Testis (tissue), 2 donors: ENCODE measurements at regions not wholly inside any gene's neighbourhood (a gene's known extent, or its start where the extent isn't known, plus 50 kb on each side); places are given as distances from the start of the nearest gene placed in this dataset.
"Not testable (repeated sequence)": the region's sequence is repeated elsewhere in the genome, so short reads cannot be mapped to it uniquely, and the experiment has no call there.

ENCODE experiments used
- DNase-seq: peaks from one replicate; pipeline ENCODE4 v3.0.0-alpha.2; 2019
- H3K27ac ChIP-seq, 2 donors: fragments of 200-600 bp; sonication (generic); one replicate each; pipeline ENCODE4 v1.5.1; 2019
- H3K27me3 ChIP-seq: fragments of 200-600 bp; sonication (generic); one replicate; pipeline ENCODE4 v1.5.1; 2019
- H3K36me3 ChIP-seq: fragments of 200-600 bp; sonication (generic); one replicate; pipeline ENCODE4 v1.5.1; 2017; ENCODE audit warnings: low read depth; ENCODE audit errors: missing control alignments
- H3K4me1 ChIP-seq: fragments of 200-600 bp; sonication (generic); one replicate; pipeline ENCODE4 v1.5.1; 2019
- H3K4me3 ChIP-seq, 2 donors: fragments of 200-600 bp; sonication (generic); one replicate each; pipeline ENCODE4 v1.5.1; 2017 to 2019
- H3K9me3 ChIP-seq: fragments of 200-600 bp; sonication (generic); one replicate; pipeline ENCODE4 v1.5.1; 2017
- POLR2A ChIP-seq: fragments of 450-650 bp; IDR thresholded peaks from one replicate; pipeline ENCODE4 v1.6.1; 2017; ENCODE audit warnings: antibody characterized with exemption, mild to moderate bottlenecking, moderate library complexity
- WGBS, 2 donors: methylation state at CpG; one replicate each; pipeline ENCODE4 v1.1.5; 2018; 5-methylcytosine and 5-hydroxymethylcytosine counted together
- intact Hi-C: fragments of 100-400 bp; cut with DNase I; formaldehyde crosslinking; loops from one replicate; pipeline ENCODE4 v1.15.1; 2023; ENCODE audit warnings: low total_unique reads
- TF ChIP-seq, protein P1 (sequence below), 3 experiments: fragments of 450-650 bp in 2 of 3; fragments of 200-600 bp in 1 of 3; sonication (generic) in 1 of 3; IDR thresholded peaks; one replicate each; pipeline ENCODE4 v1.5.1; 2016 to 2019; ENCODE audit warnings: antibody characterized with exemption in 3 of 3, mild to moderate bottlenecking in 2 of 3, moderate library complexity in 1 of 3

- H3K4me1 ChIP-seq = no peaks in the 10 kb centered on the region
- TF ChIP-seq POLR2A = no peak
- TF ChIP-seq, protein P1, sequence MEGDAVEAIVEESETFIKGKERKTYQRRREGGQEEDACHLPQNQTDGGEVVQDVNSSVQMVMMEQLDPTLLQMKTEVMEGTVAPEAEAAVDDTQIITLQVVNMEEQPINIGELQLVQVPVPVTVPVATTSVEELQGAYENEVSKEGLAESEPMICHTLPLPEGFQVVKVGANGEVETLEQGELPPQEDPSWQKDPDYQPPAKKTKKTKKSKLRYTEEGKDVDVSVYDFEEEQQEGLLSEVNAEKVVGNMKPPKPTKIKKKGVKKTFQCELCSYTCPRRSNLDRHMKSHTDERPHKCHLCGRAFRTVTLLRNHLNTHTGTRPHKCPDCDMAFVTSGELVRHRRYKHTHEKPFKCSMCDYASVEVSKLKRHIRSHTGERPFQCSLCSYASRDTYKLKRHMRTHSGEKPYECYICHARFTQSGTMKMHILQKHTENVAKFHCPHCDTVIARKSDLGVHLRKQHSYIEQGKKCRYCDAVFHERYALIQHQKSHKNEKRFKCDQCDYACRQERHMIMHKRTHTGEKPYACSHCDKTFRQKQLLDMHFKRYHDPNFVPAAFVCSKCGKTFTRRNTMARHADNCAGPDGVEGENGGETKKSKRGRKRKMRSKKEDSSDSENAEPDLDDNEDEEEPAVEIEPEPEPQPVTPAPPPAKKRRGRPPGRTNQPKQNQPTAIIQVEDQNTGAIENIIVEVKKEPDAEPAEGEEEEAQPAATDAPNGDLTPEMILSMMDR (IDR thresholded peaks at IDR 0.05) = no peak
- intact Hi-C loops = no loop called here
- no peaks in the 10 kb centered on the region for H3K36me3 ChIP-seq
- no peak overlapping the region for H3K27ac ChIP-seq
- 60 to 82% methylated on average over 2 to 3 of the region's 3 CpGs for WGBS, 2 donors
- no peak for DNase-seq
- H3K27me3 ChIP-seq = no peaks in the 10 kb centered on the region
- H3K4me3 ChIP-seq = no peak overlapping the region
- no peaks in the 10 kb centered on the region for H3K9me3 ChIP-seq
Measured at GRCh38 chr18:5030636-5031035, 166.4 kb downstream of the AKAIN1 start.

- intact Hi-C loops = no loop called here
- no peaks in the 10 kb centered on the region for H3K4me1 ChIP-seq
- H3K9me3 ChIP-seq = no peaks in the 10 kb centered on the region
- no peaks in the 10 kb centered on the region for H3K36me3 ChIP-seq
- 82 to 86% methylated on average over 5 of the region's 5 CpGs for WGBS, 2 donors
- H3K4me3 ChIP-seq = no peak overlapping the region
- H3K27ac ChIP-seq = no peak overlapping the region
- H3K27me3 ChIP-seq = no peaks in the 10 kb centered on the region
- no peak for DNase-seq
- no peak for TF ChIP-seq POLR2A
- TF ChIP-seq, protein P1 (IDR thresholded peaks at IDR 0.05) = no peak
Measured at GRCh38 chr18:5029592-5029991, 167.5 kb downstream of the AKAIN1 start.

DNA sequence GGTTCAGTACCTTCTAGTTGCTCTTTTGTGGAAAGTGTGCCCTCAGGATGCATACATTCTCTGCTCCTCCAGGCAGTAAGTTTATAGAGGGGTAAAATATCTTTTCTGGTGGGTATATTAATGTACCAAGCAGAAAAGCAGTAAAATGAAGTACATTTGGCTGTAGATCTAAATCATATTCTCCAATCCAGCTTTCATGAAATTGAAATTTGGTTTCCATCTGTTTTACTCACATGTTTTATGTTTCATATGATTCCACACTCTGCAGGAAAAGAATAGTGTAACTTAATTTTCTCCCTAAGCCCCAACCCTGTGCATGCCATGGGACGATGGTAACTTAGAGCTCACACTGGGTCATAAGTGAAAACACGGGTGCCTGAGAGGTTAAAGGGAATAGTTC lies 172.3 kb downstream of the AKAIN1 start:
- no peaks in the 10 kb centered on the region for H3K9me3 ChIP-seq
- intact Hi-C loops = no loop called here
- H3K4me3 ChIP-seq = no peak overlapping the region
- no peak for TF ChIP-seq POLR2A
- TF ChIP-seq, protein P1 (IDR thresholded peaks at IDR 0.05) = no peak
- no peak overlapping the region for H3K27ac ChIP-seq
- no peaks in the 10 kb centered on the region for H3K4me1 ChIP-seq
- WGBS, 2 donors = 80 to 96% methylated on average over 2 of the region's 2 CpGs
- no peaks in the 10 kb centered on the region for H3K36me3 ChIP-seq
- DNase-seq = no peak
- H3K27me3 ChIP-seq = no peaks in the 10 kb centered on the region

- H3K27me3 ChIP-seq = no peaks in the 10 kb centered on the region
- no peak for DNase-seq
- intact Hi-C loops = no loop called here
- no peaks in the 10 kb centered on the region for H3K36me3 ChIP-seq
- H3K9me3 ChIP-seq = no peaks in the 10 kb centered on the region
- no peak overlapping the region for H3K27ac ChIP-seq
- H3K4me1 ChIP-seq = no peaks in the 10 kb centered on the region
- no peak overlapping the region for H3K4me3 ChIP-seq
- TF ChIP-seq, protein P1 (IDR thresholded peaks at IDR 0.05) = no peak
- TF ChIP-seq POLR2A = no peak
Measured at GRCh38 chr18:5021558-5021957, 175.5 kb downstream of the AKAIN1 start.

- Histone ChIP-seq H3K27ac (no peak overlapping the region), H3K4me3 (no peak overlapping the region), H3K36me3 (no peaks in the 10 kb centered on the region), H3K4me1 (no peaks in the 10 kb centered on the region), H3K27me3 (no peaks in the 10 kb centered on the region), H3K9me3 (no peaks in the 10 kb centered on the region)
- DNase-seq = no peak
- intact Hi-C loops = no loop called here
- WGBS, 2 donors = 77 to 81% methylated on average over 4 of the region's 4 CpGs
- TF ChIP-seq POLR2A = no peak
- TF ChIP-seq, protein P1 (IDR thresholded peaks at IDR 0.05) = no peak
Measured at GRCh38 chr18:5015213-5015612, 181.8 kb downstream of the AKAIN1 start.

GRCh38 chr18:5004031-5004820 lies 192.8 kb downstream of the AKAIN1 start:
- H3K9me3 ChIP-seq, intact Hi-C loops, H3K36me3 ChIP-seq, DNase-seq, H3K27me3 ChIP-seq, H3K4me3 ChIP-seq, H3K4me1 ChIP-seq, H3K27ac ChIP-seq: not testable (repeated sequence)
- WGBS, 2 donors = 32 to 41% methylated on average over 8 to 30 of the region's 32 CpGs
